Ascending aorta (tissue), 2 donors: ENCODE measurements at regions not wholly inside any gene's neighbourhood (a gene's known extent, or its start where the extent isn't known, plus 50 kb on each side); places are given as distances from the start of the nearest gene placed in this dataset.

ENCODE experiments used
- DNase-seq, 2 donors: peaks; one replicate each; pipeline ENCODE4 v3.0.0-alpha.2; 2019; ENCODE audit warnings: low spot score in 2 of 2
- H3K27ac ChIP-seq, 2 donors: fragments of 200-600 bp; sonication (generic); one replicate each; pipeline ENCODE4 v1.5.1; 2016 to 2017; ENCODE audit warnings: mild to moderate bottlenecking in 1 of 2
- H3K27me3 ChIP-seq: fragments of 200-600 bp; sonication (generic); one replicate; pipeline ENCODE4 v1.5.1; 2017
- H3K36me3 ChIP-seq, 2 donors: fragments of 200-600 bp; sonication (generic); one replicate each; pipeline ENCODE4 v1.5.1; 2016
- H3K4me1 ChIP-seq, 2 donors: fragments of 200-600 bp; sonication (generic); one replicate each; pipeline ENCODE4 v1.5.1; 2016 to 2017; ENCODE audit warnings: mild to moderate bottlenecking in 1 of 2
- H3K4me3 ChIP-seq, 2 donors: fragments of 200-600 bp; sonication (generic); one replicate each; pipeline ENCODE4 v1.5.1; 2016 to 2017; ENCODE audit warnings: mild to moderate bottlenecking in 1 of 2
- H3K9me3 ChIP-seq, 2 donors: fragments of 200-600 bp; sonication (generic); one replicate each; pipeline ENCODE4 v1.5.1; 2016
- CTCF ChIP-seq, 3 experiments: fragments of 200-600 bp in 2 of 3; fragments of 450-650 bp in 1 of 3; sonication (generic) in 2 of 3; IDR thresholded peaks; one replicate each; pipeline ENCODE4 v1.5.1; 2016 to 2019; ENCODE audit warnings: antibody characterized with exemption in 3 of 3, mild to moderate bottlenecking in 1 of 3, moderate library complexity in 1 of 3
- intact Hi-C: fragments of 100-400 bp; cut with DNase I; formaldehyde crosslinking; loops from one replicate; pipeline ENCODE4 v1.15.1; 2023

- intact Hi-C loops = no loop called here
- H3K36me3 ChIP-seq = no peaks in the 10 kb centered on the region
Observed at GRCh38 chr2:176822060-176822459, 390.5 kb upstream of the HNRNPA3 start.

GRCh38 chr2:176826356-176826755, 386.2 kb upstream of the HNRNPA3 start:
- Histone ChIP-seq H3K27ac (no peak overlapping the region), H3K4me3 (no peak overlapping the region), H3K36me3 (no peaks in the 10 kb centered on the region), H3K4me1 (no peaks in the 10 kb centered on the region), H3K27me3 (no peaks in the 10 kb centered on the region), H3K9me3 (no peaks in the 10 kb centered on the region)
- intact Hi-C loops = no loop called here
- no peak for DNase-seq
- TF ChIP-seq CTCF (IDR thresholded peaks at IDR 0.05) = no peak

More at GRCh38 chr2:176822060-176822459, 390.5 kb upstream of the HNRNPA3 start:
- DNase-seq = no peak
- no peaks in the 10 kb centered on the region for H3K27me3 ChIP-seq
- H3K27ac ChIP-seq = no peak overlapping the region
- H3K9me3 ChIP-seq = no peaks in the 10 kb centered on the region
- H3K4me3 ChIP-seq = no peak overlapping the region
- TF ChIP-seq CTCF (IDR thresholded peaks at IDR 0.05) = no peak
- H3K4me1 ChIP-seq = no peaks in the 10 kb centered on the region

- H3K27ac ChIP-seq = no peak overlapping the region
- no peaks in the 10 kb centered on the region for H3K27me3 ChIP-seq
- no peaks in the 10 kb centered on the region for H3K4me1 ChIP-seq
- no peaks in the 10 kb centered on the region for H3K9me3 ChIP-seq
- intact Hi-C loops = no loop called here
- no peak overlapping the region for H3K4me3 ChIP-seq
- DNase-seq = no peak
- no peaks in the 10 kb centered on the region for H3K36me3 ChIP-seq
- no peak for TF ChIP-seq CTCF (IDR thresholded peaks at IDR 0.05)
Observed at GRCh38 chr2:176826984-176827668, 385.5 kb upstream of the HNRNPA3 start.

GRCh38 chr2:176830362-176830761, 382.2 kb upstream of the HNRNPA3 start:
- TF ChIP-seq CTCF (IDR thresholded peaks at IDR 0.05) = no peak
- Histone ChIP-seq H3K4me1 (no peaks in the 10 kb centered on the region), H3K27ac (no peak overlapping the region), H3K36me3 (no peaks in the 10 kb centered on the region), H3K27me3 (no peaks in the 10 kb centered on the region), H3K9me3 (no peaks in the 10 kb centered on the region), H3K4me3 (no peak overlapping the region)
- DNase-seq = no peak
- intact Hi-C loops = no loop called here

GRCh38 chr2:176832086-176832485, 380.5 kb upstream of the HNRNPA3 start:
- intact Hi-C loops = no loop called here
- Histone ChIP-seq H3K4me1 (no peaks in the 10 kb centered on the region), H3K27me3 (no peaks in the 10 kb centered on the region), H3K4me3 (no peak overlapping the region), H3K36me3 (no peaks in the 10 kb centered on the region), H3K27ac (no peak overlapping the region), H3K9me3 (no peaks in the 10 kb centered on the region)
- no peak for TF ChIP-seq CTCF (IDR thresholded peaks at IDR 0.05)
- no peak for DNase-seq

GRCh38 chr2:176833671-176834070, 378.9 kb upstream of the HNRNPA3 start:
- DNase-seq = no peak
- no peaks in the 10 kb centered on the region for H3K36me3 ChIP-seq
- no peak overlapping the region for H3K27ac ChIP-seq
- intact Hi-C loops = no loop called here
- H3K9me3 ChIP-seq = no peaks in the 10 kb centered on the region
- no peaks in the 10 kb centered on the region for H3K27me3 ChIP-seq
- no peaks in the 10 kb centered on the region for H3K4me1 ChIP-seq
- H3K4me3 ChIP-seq = no peak overlapping the region
- TF ChIP-seq CTCF (IDR thresholded peaks at IDR 0.05) = no peak
